HG02870 (cell line): ENCODE measurements at regions not wholly inside any gene's neighbourhood (a gene's known extent, or its start where the extent isn't known, plus 50 kb on each side); places are given as distances from the start of the nearest gene placed in this dataset.
"Not testable (repeated sequence)": the region's sequence is repeated elsewhere in the genome, so short reads cannot be mapped to it uniquely, and the experiment has no call there.

ENCODE experiments used
- ATAC-seq: cut with Tn5 transposase; IDR thresholded peaks from one replicate; pipeline ENCODE4 v1.9.1; 2021; ENCODE audit warnings: mild to moderate bottlenecking, moderate library complexity; ENCODE audit not compliant: unreplicated experiment

- ATAC-seq: no peak
Observed at GRCh38 chr1:65020774-65021173, 54.4 kb upstream of the JAK1 start.

GRCh38 chr1:65021795-65022194 is 55.4 kb upstream of the JAK1 start:
- ATAC-seq: no peak

GRCh38 chr1:65022216-65022615 is 55.9 kb upstream of the JAK1 start:
- ATAC-seq: no peak

GRCh38 chr1:65025794-65026193 is 59.4 kb upstream of the JAK1 start:
- ATAC-seq: no peak

GRCh38 chr1:65026235-65026634 is 59.9 kb upstream of the JAK1 start:
- no peak for ATAC-seq

GRCh38 chr1:65027666-65028358 is 61.5 kb upstream of the JAK1 start:
- ATAC-seq: no peak

GRCh38 chr1:65029434-65029833 is 63.1 kb upstream of the JAK1 start:
- not testable (repeated sequence) for ATAC-seq

- ATAC-seq: not testable (repeated sequence)
Observed at GRCh38 chr1:65034879-65035278, 68.5 kb upstream of the JAK1 start.

- ATAC-seq: no peak
Observed at GRCh38 chr1:65036570-65037051, 70.3 kb upstream of the JAK1 start.

- no peak for ATAC-seq
Observed at GRCh38 chr1:65039066-65039465, 72.7 kb upstream of the JAK1 start.

- ATAC-seq: no peak
Observed at GRCh38 chr1:65039508-65039907, 73.2 kb upstream of the JAK1 start.

- no peak for ATAC-seq
Observed at GRCh38 chr1:65042467-65042866, 76.1 kb upstream of the JAK1 start.

GRCh38 chr1:65044411-65044810 is 78.1 kb upstream of the JAK1 start:
- no peak for ATAC-seq

GRCh38 chr1:65045022-65045817 is 78.9 kb upstream of the JAK1 start:
- no peak for ATAC-seq

GRCh38 chr1:65048335-65048734 is 82.0 kb upstream of the JAK1 start:
- ATAC-seq: no peak

GRCh38 chr1:65049941-65050713 is 83.8 kb upstream of the JAK1 start:
- ATAC-seq: no peak

GRCh38 chr1:65050735-65051134 is 84.4 kb upstream of the JAK1 start:
- ATAC-seq: no peak

- no peak for ATAC-seq
Observed at GRCh38 chr1:65054481-65054880, 88.1 kb upstream of the JAK1 start.

- ATAC-seq: no peak
Observed at GRCh38 chr1:65055747-65056146, 89.4 kb upstream of the JAK1 start.

- ATAC-seq: no peak
Observed at GRCh38 chr1:65056234-65056633, 89.9 kb upstream of the JAK1 start.

- no peak for ATAC-seq
Observed at GRCh38 chr1:65056866-65057265, 90.5 kb upstream of the JAK1 start.
